Neural cell (in vitro differentiated cells): ENCODE measurements at regions not wholly inside any gene's neighbourhood (a gene's known extent, or its start where the extent isn't known, plus 50 kb on each side); places are given as distances from the start of the nearest gene placed in this dataset.

ENCODE experiments used
- H2AFZ ChIP-seq: fragments of 200-600, 300-800 bp; sonication (generic), shearing (Covaris generic); 2 replicates; pipeline ENCODE4 v1.6.0; 2014; ENCODE audit warnings: low read depth, mild to moderate bottlenecking, antibody characterized with exemption, low read length, moderate library complexity
- H3F3A ChIP-seq: fragments of 200-600 bp; shearing (Covaris generic); 2 replicates; pipeline ENCODE4 v1.6.1; 2016; ENCODE audit warnings: mild to moderate bottlenecking, moderate library complexity, mixed read lengths, antibody characterized with exemption, low read length; ENCODE audit not compliant: insufficient read depth, poor library complexity, severe bottlenecking
- H3K27ac ChIP-seq: fragments of 200-600, 300-800 bp; sonication (generic), shearing (Covaris generic); 2 replicates; pipeline ENCODE4 v1.5.1; 2014; ENCODE audit warnings: mild to moderate bottlenecking, low read length, moderate library complexity
- H3K27me3 ChIP-seq: fragments of 300-800, 200-600 bp; sonication (generic), shearing (Covaris generic); 2 replicates; pipeline ENCODE4 v1.6.0; 2014; ENCODE audit warnings: mild to moderate bottlenecking, low read depth, low read length, moderate library complexity; ENCODE audit not compliant: insufficient read depth
- H3K36me3 ChIP-seq: fragments of 300-800, 200-600 bp; sonication (generic), shearing (Covaris generic); 2 replicates; pipeline ENCODE4 v1.5.1; 2014; ENCODE audit warnings: mild to moderate bottlenecking, antibody characterized with exemption, low read length, moderate library complexity; ENCODE audit not compliant: insufficient read depth
- H3K4me2 ChIP-seq: fragments of 300-800, 200-600 bp; sonication (generic), shearing (Covaris generic); 2 replicates; pipeline ENCODE4 v1.6.0; 2014; ENCODE audit warnings: mild to moderate bottlenecking, low read length
- H3K4me3 ChIP-seq: fragments of 300-800, 200-600 bp; sonication (generic), shearing (Covaris generic); 2 replicates; pipeline ENCODE4 v1.5.1; 2014; ENCODE audit warnings: mild to moderate bottlenecking, low read length, moderate library complexity
- H3K79me2 ChIP-seq: fragments of 200-600 bp; shearing (Covaris generic); replicated peaks from 2 replicates; pipeline ENCODE4 v1.6.0; 2014; ENCODE audit warnings: mild to moderate bottlenecking, low read length, moderate library complexity; ENCODE audit not compliant: insufficient read depth
- H3K9ac ChIP-seq: fragments of 300-800, 200-600 bp; sonication (generic), shearing (Covaris generic); 2 replicates; pipeline ENCODE4 v1.6.1; 2016; ENCODE audit warnings: mild to moderate bottlenecking, low read length, mixed read lengths
- H3K9me2 ChIP-seq: fragments of 200-600 bp; shearing (Covaris generic); 2 replicates; pipeline ENCODE4 v1.6.1; 2016; ENCODE audit warnings: mild to moderate bottlenecking, low read length, mixed read lengths; ENCODE audit not compliant: insufficient read depth
- H3K9me3 ChIP-seq: fragments of 200-600, 300-800 bp; sonication (generic), shearing (Covaris generic); 2 replicates; pipeline ENCODE4 v1.6.1; 2016; ENCODE audit warnings: mild to moderate bottlenecking, mixed run types, low read length, moderate library complexity, mixed read lengths
- H4K20me1 ChIP-seq: fragments of 200-600 bp; shearing (Covaris generic); 2 replicates; pipeline ENCODE4 v1.6.1; 2016; ENCODE audit warnings: mild to moderate bottlenecking, mixed run types; ENCODE audit not compliant: insufficient read depth
- CTCF ChIP-seq: fragments of 450-650 bp; IDR thresholded peaks from 2 replicates; pipeline ENCODE4 v1.5.1; 2014; ENCODE audit warnings: antibody characterized with exemption, mild to moderate bottlenecking, moderate library complexity; ENCODE audit not compliant: poor library complexity, severe bottlenecking
- EP300 ChIP-seq: fragments of 450-650 bp; conservative IDR thresholded peaks from 2 replicates; pipeline ENCODE4 v1.6.1; 2014; ENCODE audit warnings: antibody characterized with exemption, mild to moderate bottlenecking, moderate library complexity; ENCODE audit not compliant: poor library complexity, severe bottlenecking
- EZH2 ChIP-seq: fragments of 200-600, 300-800 bp; shearing (Covaris generic), sonication (generic); IDR thresholded peaks from 2 replicates; pipeline ENCODE4 v1.6.1; 2014; ENCODE audit warnings: antibody characterized with exemption, low read length, borderline replicate concordance, mild to moderate bottlenecking; ENCODE audit not compliant: insufficient read depth, poor library complexity, severe bottlenecking
- MXI1 ChIP-seq: fragments of 450-650 bp; conservative IDR thresholded peaks from 2 replicates; pipeline ENCODE4 v1.6.1; 2014; ENCODE audit warnings: antibody characterized with exemption, mild to moderate bottlenecking; ENCODE audit not compliant: poor library complexity, severe bottlenecking
- POLR2AphosphoS5 ChIP-seq: IDR thresholded peaks from 2 replicates; pipeline ENCODE4 v1.6.1; 2012
- RAD21 ChIP-seq: fragments of 450-650 bp; conservative IDR thresholded peaks from 2 replicates; pipeline ENCODE4 v1.6.1; 2014; ENCODE audit warnings: antibody characterized with exemption, mild to moderate bottlenecking, moderate library complexity
- REST ChIP-seq: IDR thresholded peaks from 2 replicates; pipeline ENCODE4 v1.6.1; 2012; ENCODE audit warnings: borderline replicate concordance
- SMC3 ChIP-seq: fragments of 450-650 bp; conservative IDR thresholded peaks from 2 replicates; pipeline ENCODE4 v1.6.1; 2014; ENCODE audit warnings: antibody characterized with exemption, mild to moderate bottlenecking, moderate library complexity; ENCODE audit not compliant: poor library complexity
- TAF1 ChIP-seq: IDR thresholded peaks from 2 replicates; pipeline ENCODE4 v1.6.1; 2012; ENCODE audit warnings: low read depth

- TF ChIP-seq POLR2AphosphoS5 = no peak
Measured at GRCh38 chr3:117743993-117744392, 1034.4 kb downstream of the TUSC7 start.

GRCh38 chr3:117744935-117745334 is 1035.4 kb downstream of the TUSC7 start:
- TF ChIP-seq RAD21 = no peak
- no peak for TF ChIP-seq EP300
- no peak for TF ChIP-seq CTCF
- TF ChIP-seq REST = no peak
- no peak for TF ChIP-seq TAF1
- no peak for TF ChIP-seq POLR2AphosphoS5
- TF ChIP-seq SMC3 = no peak
- TF ChIP-seq EZH2 = no peak
- TF ChIP-seq MXI1 = no peak
- no peak overlapping the region for H2AFZ ChIP-seq
- no peak overlapping the region for H3K4me3 ChIP-seq
- H3K27me3 ChIP-seq = no peaks in the 10 kb centered on the region
- no peaks in the 10 kb centered on the region for H3K79me2 ChIP-seq
- no peak overlapping the region for H3K9ac ChIP-seq
- H3K9me3 ChIP-seq = no peaks in the 10 kb centered on the region
- H3K9me2 ChIP-seq = no peaks in the 10 kb centered on the region
- H3K36me3 ChIP-seq = no peaks in the 10 kb centered on the region
- no peaks in the 10 kb centered on the region for H3F3A ChIP-seq
- no peak overlapping the region for H3K4me2 ChIP-seq
- H4K20me1 ChIP-seq = no peaks in the 10 kb centered on the region
- no peak overlapping the region for H3K27ac ChIP-seq

More at GRCh38 chr3:117743993-117744392, 1034.4 kb downstream of the TUSC7 start:
- Histone ChIP-seq H3K9me3 (no peaks in the 10 kb centered on the region), H3K27ac (no peak overlapping the region), H3F3A (no peaks in the 10 kb centered on the region), H3K79me2 (no peaks in the 10 kb centered on the region), H3K9me2 (no peaks in the 10 kb centered on the region), H3K4me2 (no peak overlapping the region), H3K4me3 (no peak overlapping the region), H2AFZ (no peak overlapping the region), H4K20me1 (no peaks in the 10 kb centered on the region), H3K27me3 (no peaks in the 10 kb centered on the region), H3K36me3 (no peaks in the 10 kb centered on the region), H3K9ac (no peak overlapping the region)

- Histone ChIP-seq H2AFZ (no peak overlapping the region), H3F3A (no peaks in the 10 kb centered on the region), H3K36me3 (no peaks in the 10 kb centered on the region), H3K4me2 (no peak overlapping the region), H3K27me3 (no peaks in the 10 kb centered on the region), H3K4me3 (no peak overlapping the region), H3K9me2 (no peaks in the 10 kb centered on the region), H3K9me3 (no peaks in the 10 kb centered on the region), H3K9ac (no peak overlapping the region), H4K20me1 (no peaks in the 10 kb centered on the region), H3K79me2 (no peaks in the 10 kb centered on the region), H3K27ac (no peak overlapping the region)
- TF ChIP-seq MXI1 (no peak), RAD21 (no peak), EZH2 (no peak), CTCF (no peak), REST (no peak), EP300 (no peak), TAF1 (no peak), SMC3 (no peak), POLR2AphosphoS5 (no peak)
Measured at GRCh38 chr3:117745516-117745915, 1035.9 kb downstream of the TUSC7 start.
